GM12878 (cell line): ENCODE measurements at regions not wholly inside any gene's neighbourhood (a gene's known extent, or its start where the extent isn't known, plus 50 kb on each side); places are given as distances from the start of the nearest gene placed in this dataset.

Experiments used
- ATAC-seq: fragments of 200-7000 bp; cut with Tn5 transposase; 3 replicates; pipeline ENCODE4 v1.9.1; 2020; ENCODE audit warnings: mild to moderate bottlenecking, moderate library complexity
- BruUV-seq: library from RNA; stranded (reverse); fragments of 400-500 nt; replicated peaks from 2 replicates; lab custom pipeline; 2021; lab: Mats Ljungman, UMichigan
- CTCF ChIA-PET: fragments of 300-600 bp; sonication (Branson Sonifier 250); formaldehyde crosslinking; extraction: SDS; loops from one replicate; lab custom pipeline; 2021; ENCODE audit warnings: inconsistent platforms; lab: Yijun Ruan, JAX
- POLR2A ChIA-PET: fragments of 350-600 bp; formaldehyde crosslinking; extraction: SDS; loops from one replicate; lab custom pipeline; 2021; ENCODE audit warnings: inconsistent platforms; lab: Charles Lee
- RAD21 ChIA-PET: fragments of 300-600 bp; sonication (Branson Sonifier 250); formaldehyde crosslinking; loops from one replicate; lab custom pipeline; 2023; ENCODE audit warnings: antibody characterized with exemption; ENCODE audit not compliant: unreplicated experiment; lab: Charles Lee
- SMC1A ChIA-PET: fragments of 300-600 bp; sonication (Branson Sonifier 250); formaldehyde crosslinking; loops from one replicate; lab custom pipeline; 2023; ENCODE audit not compliant: unreplicated experiment, uncharacterized antibody; lab: Charles Lee
- DNase-seq: peaks from one replicate; pipeline ENCODE4 v3.0.0-alpha.2; 2011; ENCODE audit warnings: low read depth, low spot score
- FAIRE-seq: peaks from 3 replicates; lab custom pipeline; 2011; peaks lifted over from hg19 to GRCh38; lab: Jason Lieb, UNC
- H2AFZ ChIP-seq: 2 replicates; pipeline ENCODE4 v1.6.0; 2011; ENCODE audit warnings: low read depth, low read length, control low read depth; ENCODE audit not compliant: control insufficient read depth
- H3K27ac ChIP-seq: 2 replicates; pipeline ENCODE4 v1.5.1; 2011; ENCODE audit warnings: control low read depth; ENCODE audit not compliant: control insufficient read depth, insufficient read depth
- H3K27me3 ChIP-seq, 2 experiments: replicated peaks in 1 of 2; 2 replicates each; pipeline versions ENCODE4 v1.6.0 to v1.6.1; 2011; ENCODE audit warnings: low read length in 1 of 2; ENCODE audit not compliant: control insufficient read depth in 2 of 2, insufficient read depth in 2 of 2
- H3K36me3 ChIP-seq, 2 experiments: 2 replicates each; pipeline ENCODE4 v1.5.1; 2011; ENCODE audit warnings: low read length in 1 of 2; ENCODE audit not compliant: control insufficient read depth in 2 of 2, insufficient read depth in 2 of 2
- H3K4me1 ChIP-seq: 2 replicates; pipeline ENCODE4 v1.6.1; 2011; ENCODE audit warnings: mild to moderate bottlenecking, low read length, moderate library complexity, mixed read lengths; ENCODE audit not compliant: control insufficient read depth, insufficient read depth
- H3K4me2 ChIP-seq: 2 replicates; pipeline ENCODE4 v1.6.0; 2011; ENCODE audit warnings: control low read depth; ENCODE audit not compliant: control insufficient read depth, insufficient read depth
- H3K4me3 ChIP-seq: fragments of 200-600 bp; sonication (generic); 2 replicates; pipeline ENCODE4 v1.5.1; 2016
- H3K79me2 ChIP-seq: 2 replicates; pipeline ENCODE4 v1.6.0; 2011; ENCODE audit warnings: low read length; ENCODE audit not compliant: control insufficient read depth, insufficient read depth
- H3K9ac ChIP-seq: 2 replicates; pipeline ENCODE4 v1.8.0; 2011; ENCODE audit warnings: low read length, control low read depth, mixed read lengths; ENCODE audit not compliant: control insufficient read depth, insufficient read depth
- H3K9me3 ChIP-seq: replicated peaks from 3 replicates; pipeline ENCODE4 v1.5.1; 2011; ENCODE audit warnings: mild to moderate bottlenecking, low read length; ENCODE audit not compliant: control insufficient read depth, insufficient read depth
- H4K20me1 ChIP-seq: 2 replicates; pipeline ENCODE4 v1.6.0; 2011; ENCODE audit not compliant: control insufficient read depth, insufficient read depth
- BMI1 ChIP-seq: fragments of 450-650 bp; IDR thresholded peaks from 2 replicates; pipeline ENCODE4 v1.6.1; 2016; ENCODE audit warnings: mild to moderate bottlenecking, moderate library complexity, borderline replicate concordance
- CBX3 ChIP-seq: fragments of 200-600 bp; sonication (generic); IDR thresholded peaks from 2 replicates; pipeline ENCODE4 v1.6.1; 2016; ENCODE audit warnings: low read depth, borderline replicate concordance
- DPF2 ChIP-seq: fragments of 450-650 bp; IDR thresholded peaks from 2 replicates; pipeline ENCODE4 v1.6.1; 2017; ENCODE audit warnings: mild to moderate bottlenecking
- MEF2B ChIP-seq: fragments of 450-650 bp; IDR thresholded peaks from 2 replicates; pipeline ENCODE4 v1.6.1; 2018; ENCODE audit warnings: mild to moderate bottlenecking, moderate library complexity; ENCODE audit not compliant: partially characterized antibody, poor library complexity, severe bottlenecking
- POLR2AphosphoS5 ChIP-seq: IDR thresholded peaks from 2 replicates; pipeline ENCODE4 v1.6.1; 2011; ENCODE audit warnings: mild to moderate bottlenecking, low read length, inconsistent platforms
- POU2F2 ChIP-seq: IDR thresholded peaks from 3 replicates; pipeline ENCODE4 v1.6.1; 2011; ENCODE audit warnings: low read depth, mild to moderate bottlenecking, low read length, borderline replicate concordance
- SPI1 ChIP-seq: IDR thresholded peaks from 2 replicates; pipeline ENCODE4 v1.6.1; 2011; ENCODE audit warnings: low read depth, mild to moderate bottlenecking, low read length, moderate library complexity, borderline replicate concordance; ENCODE audit not compliant: insufficient read depth
- WGBS: methylation state at CpG from one replicate; pipeline ENCODE4 v1.1.6; 2016; ENCODE audit warnings: low lambda C conversion rate; ENCODE audit not compliant: insufficient replicate concordance, insufficient coverage; ENCODE audit errors: missing lambda C conversion rate; 5-methylcytosine and 5-hydroxymethylcytosine counted together
- in situ Hi-C: fragments of 300-500 bp; cut with MboI; formaldehyde crosslinking; loops from 9 replicates; pipeline ENCODE4 v1.14.3; 2018; ENCODE audit warnings: mixed read lengths
- intact Hi-C: fragments of 100-400 bp; cut with micrococcal nuclease; formaldehyde crosslinking; loops from one replicate; pipeline ENCODE4 v1.14.2; 2022; ENCODE audit not compliant: unreplicated experiment
- TF ChIP-seq, protein P1 (sequence below): fragments of 450-650 bp; IDR thresholded peaks from 2 replicates; pipeline ENCODE4 v1.6.1; 2018; ENCODE audit warnings: borderline replicate concordance, mild to moderate bottlenecking; ENCODE audit not compliant: partially characterized antibody
- TF ChIP-seq, protein P2 (sequence below): fragments of 450-650 bp; IDR thresholded peaks from 2 replicates; pipeline ENCODE4 v1.6.1; 2017; ENCODE audit warnings: borderline replicate concordance

DNA sequence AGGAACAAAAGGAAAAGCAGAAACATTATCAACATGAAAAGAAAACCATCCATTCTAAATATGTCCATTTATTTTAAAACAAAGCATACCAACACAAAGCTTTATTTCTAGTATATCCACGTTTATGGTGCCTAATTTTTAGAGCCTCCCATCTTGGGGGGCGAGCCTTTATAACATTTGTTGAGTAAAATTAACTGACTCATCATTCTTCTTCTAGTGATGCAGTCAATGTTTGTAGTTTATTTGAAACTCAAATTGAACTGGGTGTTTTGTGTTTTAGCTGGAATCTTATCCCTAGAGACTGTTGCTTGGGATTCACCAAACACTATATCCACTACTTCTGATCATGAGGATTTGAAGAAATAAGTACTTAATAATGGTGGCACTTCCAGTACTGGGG lies 366.4 kb upstream of the NPVF start:
- H3K4me3 ChIP-seq, result no peak overlapping the region
- intact Hi-C loops, result no loop called here
- ChIA-PET SMC1A (no interaction called here), CTCF (interaction anchor here (0.5 kb wide), 1 partner anchor 1230 kb away, joined by 3 read pairs; no protein-coding TSS in a partner anchor), RAD21 (no interaction called here), POLR2A (no interaction called here)
- H3K27me3 ChIP-seq, result no peaks in the 10 kb centered on the region; a peak in 2 of 4 replicates
- no peaks in the 10 kb centered on the region for H3K79me2 ChIP-seq
- TF ChIP-seq, protein P1, sequence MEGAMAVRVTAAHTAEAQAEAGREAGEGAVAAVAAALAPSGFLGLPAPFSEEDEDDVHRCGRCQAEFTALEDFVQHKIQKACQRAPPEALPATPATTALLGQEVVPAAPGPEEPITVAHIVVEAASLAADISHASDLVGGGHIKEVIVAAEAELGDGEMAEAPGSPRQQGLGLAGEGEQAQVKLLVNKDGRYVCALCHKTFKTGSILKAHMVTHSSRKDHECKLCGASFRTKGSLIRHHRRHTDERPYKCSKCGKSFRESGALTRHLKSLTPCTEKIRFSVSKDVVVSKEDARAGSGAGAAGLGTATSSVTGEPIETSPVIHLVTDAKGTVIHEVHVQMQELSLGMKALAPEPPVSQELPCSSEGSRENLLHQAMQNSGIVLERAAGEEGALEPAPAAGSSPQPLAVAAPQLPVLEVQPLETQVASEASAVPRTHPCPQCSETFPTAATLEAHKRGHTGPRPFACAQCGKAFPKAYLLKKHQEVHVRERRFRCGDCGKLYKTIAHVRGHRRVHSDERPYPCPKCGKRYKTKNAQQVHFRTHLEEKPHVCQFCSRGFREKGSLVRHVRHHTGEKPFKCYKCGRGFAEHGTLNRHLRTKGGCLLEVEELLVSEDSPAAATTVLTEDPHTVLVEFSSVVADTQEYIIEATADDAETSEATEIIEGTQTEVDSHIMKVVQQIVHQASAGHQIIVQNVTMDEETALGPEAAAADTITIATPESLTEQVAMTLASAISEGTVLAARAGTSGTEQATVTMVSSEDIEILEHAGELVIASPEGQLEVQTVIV, result no peak
- TF ChIP-seq MEF2B, result no peak
- TF ChIP-seq DPF2, result no peak
- no peak for TF ChIP-seq POLR2AphosphoS5
- no peak for TF ChIP-seq POU2F2
- TF ChIP-seq SPI1, result no peak
- TF ChIP-seq BMI1, result no peak
- no peak for TF ChIP-seq CBX3
- TF ChIP-seq, protein P2, sequence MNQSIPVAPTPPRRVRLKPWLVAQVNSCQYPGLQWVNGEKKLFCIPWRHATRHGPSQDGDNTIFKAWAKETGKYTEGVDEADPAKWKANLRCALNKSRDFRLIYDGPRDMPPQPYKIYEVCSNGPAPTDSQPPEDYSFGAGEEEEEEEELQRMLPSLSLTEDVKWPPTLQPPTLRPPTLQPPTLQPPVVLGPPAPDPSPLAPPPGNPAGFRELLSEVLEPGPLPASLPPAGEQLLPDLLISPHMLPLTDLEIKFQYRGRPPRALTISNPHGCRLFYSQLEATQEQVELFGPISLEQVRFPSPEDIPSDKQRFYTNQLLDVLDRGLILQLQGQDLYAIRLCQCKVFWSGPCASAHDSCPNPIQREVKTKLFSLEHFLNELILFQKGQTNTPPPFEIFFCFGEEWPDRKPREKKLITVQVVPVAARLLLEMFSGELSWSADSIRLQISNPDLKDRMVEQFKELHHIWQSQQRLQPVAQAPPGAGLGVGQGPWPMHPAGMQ, result no peak
- no TSS peak for BruUV-seq
- no peak overlapping the region for H3K27ac ChIP-seq
- H2AFZ ChIP-seq, result no peak overlapping the region
- H3K36me3 ChIP-seq, result no peaks in the 10 kb centered on the region
- H3K4me2 ChIP-seq, result no peak overlapping the region
- no peaks in the 10 kb centered on the region for H3K9me3 ChIP-seq
- FAIRE-seq, result no peak
- in situ Hi-C loops, result no loop called here
- H3K4me1 ChIP-seq, result no peaks in the 10 kb centered on the region
- no peaks in the 10 kb centered on the region for H4K20me1 ChIP-seq
- no peak overlapping the region for H3K9ac ChIP-seq
- 4% methylated on average over 2 of the region's 2 CpGs for WGBS
- ATAC-seq, result no peak
- DNase-seq, result no peak
